HG03196 (cell line): ENCODE measurements at regions not wholly inside any gene's neighbourhood (a gene's known extent, or its start where the extent isn't known, plus 50 kb on each side); places are given as distances from the start of the nearest gene placed in this dataset.
A peak's percentile ranks its signal among the peaks of the same experiment; 100 is the strongest.

ENCODE experiments used
- ATAC-seq: cut with Tn5 transposase; IDR thresholded peaks from one replicate; pipeline ENCODE4 v1.9.1; 2021; ENCODE audit not compliant: unreplicated experiment

GRCh38 chr3:117958027-117958426 is 1076.6 kb downstream of the IGSF11 start:
- ATAC-seq = no peak

- no peak for ATAC-seq
These were observed 1071.9 kb downstream of the IGSF11 start for GRCh38 chr3:117962750-117963149.

- ATAC-seq = no peak
These were observed 1070.8 kb downstream of the IGSF11 start for GRCh38 chr3:117963858-117964257.

- ATAC-seq = no peak
These were observed 1069.8 kb downstream of the IGSF11 start for GRCh38 chr3:117964814-117965213.

- ATAC-seq = no peak
These were observed 1057.0 kb downstream of the IGSF11 start for GRCh38 chr3:117977504-117978228.

GRCh38 chr3:117979466-117979865 is 1055.2 kb downstream of the IGSF11 start:
- no peak for ATAC-seq

- no peak for ATAC-seq
These were observed 1047.4 kb downstream of the IGSF11 start for GRCh38 chr3:117987256-117987655.

- ATAC-seq = no peak
These were observed 1044.7 kb downstream of the IGSF11 start for GRCh38 chr3:117989982-117990381.

GRCh38 chr3:117990627-117991026 is 1044.0 kb downstream of the IGSF11 start:
- ATAC-seq = no peak

GRCh38 chr3:117995842-117996437 is 1038.7 kb downstream of the IGSF11 start:
- ATAC-seq = no peak

GRCh38 chr3:117997201-117998049 is 1037.2 kb downstream of the IGSF11 start:
- ATAC-seq = peak; percentile 94

GRCh38 chr3:117998071-117998470 is 1036.6 kb downstream of the IGSF11 start:
- no peak for ATAC-seq

- no peak for ATAC-seq
These were observed 1034.4 kb downstream of the IGSF11 start for GRCh38 chr3:118000219-118000618.

GRCh38 chr3:118001380-118001779 is 1033.3 kb downstream of the IGSF11 start:
- ATAC-seq = no peak

GRCh38 chr3:118011910-118012309 is 1022.7 kb downstream of the IGSF11 start:
- no peak for ATAC-seq

- ATAC-seq = no peak
These were observed 1005.6 kb downstream of the IGSF11 start for GRCh38 chr3:118029049-118029448.

GRCh38 chr3:118036215-118036614 is 998.4 kb downstream of the IGSF11 start:
- ATAC-seq = no peak

- ATAC-seq = no peak
These were observed 979.3 kb downstream of the IGSF11 start for GRCh38 chr3:118055381-118055780.

- no peak for ATAC-seq
These were observed 977.6 kb downstream of the IGSF11 start for GRCh38 chr3:118057086-118057485.

GRCh38 chr3:118059096-118059495 is 975.5 kb downstream of the IGSF11 start:
- no peak for ATAC-seq

GRCh38 chr3:118067439-118067838 is 967.2 kb downstream of the IGSF11 start:
- ATAC-seq = no peak

GRCh38 chr3:118075873-118076272 is 958.8 kb downstream of the IGSF11 start:
- ATAC-seq = no peak
